HCT116 (cell line): ENCODE measurements at regions not wholly inside any gene's neighbourhood (a gene's known extent, or its start where the extent isn't known, plus 50 kb on each side); places are given as distances from the start of the nearest gene placed in this dataset.

ENCODE experiments used
- ATAC-seq: fragments of 200-7000 bp; cut with Tn5 transposase; 2 replicates; pipeline ENCODE4 v1.9.1; 2020; ENCODE audit warnings: mild to moderate bottlenecking, moderate library complexity
- BruUV-seq: library from RNA; stranded (reverse); fragments of 400-500 nt; replicated peaks from 2 replicates; lab custom pipeline; 2021; lab: Mats Ljungman, UMichigan
- CTCF ChIA-PET: fragments of 300-600 bp; sonication (Branson Sonifier 250); formaldehyde crosslinking; loops from one replicate; lab custom pipeline; 2021; ENCODE audit warnings: antibody characterized with exemption; lab: Charles Lee
- POLR2A ChIA-PET: fragments of 300-600, 350-600 bp; sonication (Branson Sonifier 250); formaldehyde crosslinking; loops from one replicate; lab custom pipeline; 2021; ENCODE audit warnings: antibody characterized with exemption; lab: Charles Lee
- RAD21 ChIA-PET, 2 experiments: fragments of 300-600 bp; sonication (Branson Sonifier 250); formaldehyde crosslinking; loops; one replicate each; lab custom pipeline; 2023; ENCODE audit warnings: low total read pairs in 2 of 2; ENCODE audit not compliant: uncharacterized antibody in 2 of 2, unreplicated experiment in 2 of 2, low non-redundant PET in 1 of 2; lab: Charles Lee
- DNase-seq: peaks from one replicate; pipeline ENCODE4 v3.0.0-alpha.2; 2010; ENCODE audit warnings: low read depth, low spot score
- H2AFZ ChIP-seq: fragments of 200-600 bp; shearing (Covaris generic), sonication (generic); 2 replicates; pipeline ENCODE4 v1.6.1; 2017; ENCODE audit warnings: low read depth, mixed run types, mixed read lengths, antibody characterized with exemption, low read length; ENCODE audit not compliant: poor library complexity, severe bottlenecking
- H3K27ac ChIP-seq: 2 replicates; pipeline ENCODE4 v1.5.1; 2012; ENCODE audit warnings: low read depth, low read length
- H3K27me3 ChIP-seq: fragments of 200-600 bp; sonication (generic); 2 replicates; pipeline ENCODE4 v1.6.1; 2016; ENCODE audit warnings: mixed run types, low read length, mixed read lengths; ENCODE audit not compliant: insufficient read depth
- H3K36me3 ChIP-seq, 2 experiments: fragments of 200-500 bp in 1 of 2; fragments of 200-600 bp in 1 of 2; sonication (Bioruptor generic) in 1 of 2; sonication (generic) in 1 of 2; 2 replicates each; pipeline versions ENCODE4 v1.5.1 to v1.6.1; 2014 to 2016; ENCODE audit warnings: low read length in 2 of 2, inconsistent platforms in 1 of 2, mixed read lengths in 1 of 2, mixed run types in 1 of 2; ENCODE audit not compliant: insufficient read depth in 2 of 2, control insufficient read depth in 1 of 2
- H3K4me1 ChIP-seq, 2 experiments: fragments of 200-600 bp in 1 of 2; sonication (generic) in 1 of 2; 2 replicates each; pipeline versions ENCODE4 v1.5.1 to v1.6.1; 2012 to 2017; ENCODE audit warnings: low read length in 2 of 2, inconsistent platforms in 1 of 2, mild to moderate bottlenecking in 1 of 2, mixed read lengths in 1 of 2, mixed run types in 1 of 2, moderate library complexity in 1 of 2; ENCODE audit not compliant: insufficient read depth in 2 of 2, control insufficient read depth in 1 of 2
- H3K4me2 ChIP-seq: fragments of 200-600 bp; sonication (generic); 2 replicates; pipeline ENCODE4 v1.6.1; 2017; ENCODE audit warnings: mixed run types, low read length, mixed read lengths
- H3K4me3 ChIP-seq, 2 experiments: fragments of 200-600 bp in 1 of 2; sonication (generic) in 1 of 2; replicated peaks in 1 of 2; 2 replicates each; pipeline ENCODE4 v1.5.1; 2011 to 2016; ENCODE audit warnings: low read length in 2 of 2, control low read depth in 1 of 2, low read depth in 1 of 2, mild to moderate bottlenecking in 1 of 2, mixed read lengths in 1 of 2, mixed run types in 1 of 2
- H3K79me2 ChIP-seq: fragments of 200-600 bp; sonication (generic); 2 replicates; pipeline ENCODE4 v1.6.1; 2017; ENCODE audit warnings: mild to moderate bottlenecking, mixed run types, low read length, moderate library complexity, mixed read lengths; ENCODE audit not compliant: insufficient read depth
- H3K9ac ChIP-seq: fragments of 200-600 bp; sonication (generic); 2 replicates; pipeline ENCODE4 v1.6.1; 2016; ENCODE audit warnings: low read length, mixed read lengths
- H3K9me2 ChIP-seq: fragments of 200-600 bp; sonication (generic), shearing (Covaris generic); 2 replicates; pipeline ENCODE4 v1.6.1; 2017; ENCODE audit warnings: mixed run types, mild to moderate bottlenecking, moderate library complexity; ENCODE audit not compliant: insufficient read depth
- H3K9me3 ChIP-seq, 2 experiments: fragments of 200-500 bp in 1 of 2; fragments of 200-600 bp in 1 of 2; sonication (Bioruptor generic) in 1 of 2; sonication (generic) in 1 of 2; 2 replicates each; pipeline ENCODE4 v1.6.1; 2014 to 2017; ENCODE audit warnings: low read length in 2 of 2, mixed read lengths in 2 of 2, inconsistent platforms in 1 of 2, low read depth in 1 of 2, mild to moderate bottlenecking in 1 of 2, mixed run types in 1 of 2, moderate library complexity in 1 of 2; ENCODE audit not compliant: control insufficient read depth in 1 of 2, insufficient read depth in 1 of 2
- H4K20me1 ChIP-seq: fragments of 200-600 bp; sonication (generic), shearing (Covaris generic); 2 replicates; pipeline ENCODE4 v1.6.1; 2017; ENCODE audit warnings: mixed run types, mild to moderate bottlenecking, moderate library complexity; ENCODE audit not compliant: insufficient read depth
- CEBPB ChIP-seq: IDR thresholded peaks from 2 replicates; pipeline ENCODE4 v1.6.1; 2012; ENCODE audit warnings: low read depth
- EGR1 ChIP-seq: IDR thresholded peaks from 2 replicates; pipeline ENCODE4 v1.6.1; 2012; ENCODE audit warnings: low read depth
- EZH2phosphoT487 ChIP-seq: fragments of 200-600 bp; IDR thresholded peaks from 2 replicates; pipeline ENCODE4 v1.6.1; 2018; ENCODE audit warnings: antibody characterized with exemption, borderline replicate concordance
- JUND ChIP-seq: IDR thresholded peaks from 2 replicates; pipeline ENCODE4 v1.6.1; 2012
- POLR2A ChIP-seq: IDR thresholded peaks from 2 replicates; pipeline ENCODE4 v1.7.0; 2011; ENCODE audit warnings: borderline replicate concordance; ENCODE audit not compliant: insufficient read depth, insufficient read length; ENCODE audit errors: extremely low read depth
- POLR2AphosphoS5 ChIP-seq: IDR thresholded peaks from 2 replicates; pipeline ENCODE4 v1.6.1; 2011; ENCODE audit warnings: mild to moderate bottlenecking, low read depth, low read length, moderate library complexity
- RAD21 ChIP-seq: IDR thresholded peaks from 2 replicates; pipeline ENCODE4 v1.6.1; 2012; ENCODE audit warnings: low read depth, mild to moderate bottlenecking
- SP1 ChIP-seq: IDR thresholded peaks from 2 replicates; pipeline ENCODE4 v1.6.1; 2012; ENCODE audit warnings: low read depth
- SRF ChIP-seq: IDR thresholded peaks from 2 replicates; pipeline ENCODE4 v1.6.1; 2012; ENCODE audit warnings: low read depth
- TCF7L2 ChIP-seq: IDR thresholded peaks from 2 replicates; pipeline ENCODE4 v1.7.0; 2011; ENCODE audit warnings: borderline replicate concordance, inconsistent platforms; ENCODE audit not compliant: insufficient read depth, insufficient read length; ENCODE audit errors: extremely low read depth
- YY1 ChIP-seq: IDR thresholded peaks from 2 replicates; pipeline ENCODE4 v1.6.1; 2011; ENCODE audit warnings: low read length, low read depth, moderate library complexity, mild to moderate bottlenecking; ENCODE audit not compliant: insufficient replicate concordance; ENCODE audit errors: extremely low read depth
- ZFX ChIP-seq: fragments of 450-650 bp; IDR thresholded peaks from 2 replicates; pipeline ENCODE4 v1.6.1; 2017
- ZNF274 ChIP-seq: fragments of 200-500 bp; sonication (Bioruptor generic); IDR thresholded peaks from 2 replicates; pipeline ENCODE4 v1.6.1; 2014; ENCODE audit warnings: mild to moderate bottlenecking, low read depth, low read length, inconsistent platforms
- intact Hi-C: fragments of 100-400 bp; cut with micrococcal nuclease; formaldehyde crosslinking; loops from 2 replicates; pipeline ENCODE4 v1.10.0; 2022
- TF ChIP-seq, protein P1 (sequence below), 3 experiments: fragments of 200-600 bp in 1 of 3; sonication (generic) in 1 of 3; IDR thresholded peaks in 2 of 3; conservative IDR thresholded peaks in 1 of 3; 2 replicates each; pipeline ENCODE4 v1.5.1; 2012 to 2017; ENCODE audit warnings: low read depth in 2 of 3, low read length in 2 of 3, antibody characterized with exemption in 1 of 3, borderline replicate concordance in 1 of 3, control low read depth in 1 of 3, mild to moderate bottlenecking in 1 of 3, mixed read lengths in 1 of 3, mixed run types in 1 of 3, moderate library complexity in 1 of 3; ENCODE audit not compliant: insufficient read depth in 1 of 3
- TF ChIP-seq, protein P2 (sequence below): IDR thresholded peaks from 2 replicates; pipeline ENCODE4 v1.6.1; 2012
- TF ChIP-seq, protein P3 (sequence below): IDR thresholded peaks from 2 replicates; pipeline ENCODE4 v1.6.1; 2012; ENCODE audit warnings: low read depth
- TF ChIP-seq, protein P4 (sequence below): IDR thresholded peaks from 2 replicates; pipeline ENCODE4 v1.6.1; 2012

DNA sequence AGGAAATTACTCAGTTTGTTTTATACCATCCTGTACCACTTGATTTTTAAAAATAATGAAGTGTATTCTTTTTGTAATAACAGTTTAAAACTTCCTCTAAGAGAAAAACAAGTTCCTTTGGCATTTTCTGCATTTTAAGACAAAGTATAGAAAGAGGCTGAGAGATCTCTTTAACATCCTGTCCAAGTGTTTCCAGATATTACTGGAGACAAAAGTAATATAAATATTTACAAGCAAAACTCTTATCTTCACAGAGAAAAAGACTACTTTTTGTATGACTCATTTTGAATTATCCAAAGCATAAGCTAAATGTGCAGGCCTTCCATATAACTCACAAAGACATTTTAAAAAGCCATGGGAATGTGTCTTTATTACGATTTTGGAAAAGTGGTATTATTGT, 221.1 kb downstream of the RDH14 start:
- no peaks in the 10 kb centered on the region for H3K4me1 ChIP-seq
- no peak for TF ChIP-seq POLR2AphosphoS5
- TF ChIP-seq, protein P1, sequence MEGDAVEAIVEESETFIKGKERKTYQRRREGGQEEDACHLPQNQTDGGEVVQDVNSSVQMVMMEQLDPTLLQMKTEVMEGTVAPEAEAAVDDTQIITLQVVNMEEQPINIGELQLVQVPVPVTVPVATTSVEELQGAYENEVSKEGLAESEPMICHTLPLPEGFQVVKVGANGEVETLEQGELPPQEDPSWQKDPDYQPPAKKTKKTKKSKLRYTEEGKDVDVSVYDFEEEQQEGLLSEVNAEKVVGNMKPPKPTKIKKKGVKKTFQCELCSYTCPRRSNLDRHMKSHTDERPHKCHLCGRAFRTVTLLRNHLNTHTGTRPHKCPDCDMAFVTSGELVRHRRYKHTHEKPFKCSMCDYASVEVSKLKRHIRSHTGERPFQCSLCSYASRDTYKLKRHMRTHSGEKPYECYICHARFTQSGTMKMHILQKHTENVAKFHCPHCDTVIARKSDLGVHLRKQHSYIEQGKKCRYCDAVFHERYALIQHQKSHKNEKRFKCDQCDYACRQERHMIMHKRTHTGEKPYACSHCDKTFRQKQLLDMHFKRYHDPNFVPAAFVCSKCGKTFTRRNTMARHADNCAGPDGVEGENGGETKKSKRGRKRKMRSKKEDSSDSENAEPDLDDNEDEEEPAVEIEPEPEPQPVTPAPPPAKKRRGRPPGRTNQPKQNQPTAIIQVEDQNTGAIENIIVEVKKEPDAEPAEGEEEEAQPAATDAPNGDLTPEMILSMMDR (IDR thresholded peaks at IDR 0.05 in 2 of 3, conservative IDR thresholded peaks at IDR 0.05 in 1 of 3; ENCODE audit: borderline replicate concordance in 1 of 3, insufficient read depth in 1 of 3, low read depth in 2 of 3, low read length in 2 of 3), result no peak
- no peak for TF ChIP-seq POLR2A
- no peak for TF ChIP-seq TCF7L2
- no peak for TF ChIP-seq ZNF274
- no peak for TF ChIP-seq EZH2phosphoT487
- no peak for TF ChIP-seq EGR1
- TF ChIP-seq ZFX, result no peak
- TF ChIP-seq, protein P2, sequence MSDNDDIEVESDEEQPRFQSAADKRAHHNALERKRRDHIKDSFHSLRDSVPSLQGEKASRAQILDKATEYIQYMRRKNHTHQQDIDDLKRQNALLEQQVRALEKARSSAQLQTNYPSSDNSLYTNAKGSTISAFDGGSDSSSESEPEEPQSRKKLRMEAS, result no peak
- TF ChIP-seq, protein P3, sequence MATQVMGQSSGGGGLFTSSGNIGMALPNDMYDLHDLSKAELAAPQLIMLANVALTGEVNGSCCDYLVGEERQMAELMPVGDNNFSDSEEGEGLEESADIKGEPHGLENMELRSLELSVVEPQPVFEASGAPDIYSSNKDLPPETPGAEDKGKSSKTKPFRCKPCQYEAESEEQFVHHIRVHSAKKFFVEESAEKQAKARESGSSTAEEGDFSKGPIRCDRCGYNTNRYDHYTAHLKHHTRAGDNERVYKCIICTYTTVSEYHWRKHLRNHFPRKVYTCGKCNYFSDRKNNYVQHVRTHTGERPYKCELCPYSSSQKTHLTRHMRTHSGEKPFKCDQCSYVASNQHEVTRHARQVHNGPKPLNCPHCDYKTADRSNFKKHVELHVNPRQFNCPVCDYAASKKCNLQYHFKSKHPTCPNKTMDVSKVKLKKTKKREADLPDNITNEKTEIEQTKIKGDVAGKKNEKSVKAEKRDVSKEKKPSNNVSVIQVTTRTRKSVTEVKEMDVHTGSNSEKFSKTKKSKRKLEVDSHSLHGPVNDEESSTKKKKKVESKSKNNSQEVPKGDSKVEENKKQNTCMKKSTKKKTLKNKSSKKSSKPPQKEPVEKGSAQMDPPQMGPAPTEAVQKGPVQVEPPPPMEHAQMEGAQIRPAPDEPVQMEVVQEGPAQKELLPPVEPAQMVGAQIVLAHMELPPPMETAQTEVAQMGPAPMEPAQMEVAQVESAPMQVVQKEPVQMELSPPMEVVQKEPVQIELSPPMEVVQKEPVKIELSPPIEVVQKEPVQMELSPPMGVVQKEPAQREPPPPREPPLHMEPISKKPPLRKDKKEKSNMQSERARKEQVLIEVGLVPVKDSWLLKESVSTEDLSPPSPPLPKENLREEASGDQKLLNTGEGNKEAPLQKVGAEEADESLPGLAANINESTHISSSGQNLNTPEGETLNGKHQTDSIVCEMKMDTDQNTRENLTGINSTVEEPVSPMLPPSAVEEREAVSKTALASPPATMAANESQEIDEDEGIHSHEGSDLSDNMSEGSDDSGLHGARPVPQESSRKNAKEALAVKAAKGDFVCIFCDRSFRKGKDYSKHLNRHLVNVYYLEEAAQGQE, result no peak
- TF ChIP-seq CEBPB, result no peak
- TF ChIP-seq RAD21, result no peak
- TF ChIP-seq SRF, result no peak
- TF ChIP-seq SP1, result no peak
- TF ChIP-seq YY1, result no peak
- TF ChIP-seq, protein P4, sequence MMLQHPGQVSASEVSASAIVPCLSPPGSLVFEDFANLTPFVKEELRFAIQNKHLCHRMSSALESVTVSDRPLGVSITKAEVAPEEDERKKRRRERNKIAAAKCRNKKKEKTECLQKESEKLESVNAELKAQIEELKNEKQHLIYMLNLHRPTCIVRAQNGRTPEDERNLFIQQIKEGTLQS, result no peak
- TF ChIP-seq JUND, result no peak
- RAD21 ChIA-PET, result no interaction called here
- no peak overlapping the region for H3K4me3 ChIP-seq
- intact Hi-C loops, result no loop called here
- no peak overlapping the region for H2AFZ ChIP-seq
- H3K4me2 ChIP-seq, result no peak overlapping the region
- POLR2A ChIA-PET, result no interaction called here
- CTCF ChIA-PET, result no interaction called here
- no peak overlapping the region for H3K27ac ChIP-seq
- H3K9ac ChIP-seq, result no peak overlapping the region
- no peaks in the 10 kb centered on the region for H3K79me2 ChIP-seq
- peaks cover 24% of the 10 kb centered on the region for H3K27me3 ChIP-seq
- H3K9me3 ChIP-seq, result no peaks in the 10 kb centered on the region
- BruUV-seq, result no TSS peak
- DNase-seq, result no peak
- H3K9me2 ChIP-seq, result no peaks in the 10 kb centered on the region
- no peak for ATAC-seq
- H3K36me3 ChIP-seq, result no peaks in the 10 kb centered on the region
- H4K20me1 ChIP-seq, result no peaks in the 10 kb centered on the region
